COR-L47 (cell line): ENCODE measurements at regions not wholly inside any gene's neighbourhood (a gene's known extent, or its start where the extent isn't known, plus 50 kb on each side); places are given as distances from the start of the nearest gene placed in this dataset.
A peak's percentile ranks its signal among the peaks of the same experiment; 100 is the strongest.

Source experiments
- DNase-seq: peaks from one replicate; lab custom pipeline; 2025; lab: John Stamatoyannopoulos, UW

DNA sequence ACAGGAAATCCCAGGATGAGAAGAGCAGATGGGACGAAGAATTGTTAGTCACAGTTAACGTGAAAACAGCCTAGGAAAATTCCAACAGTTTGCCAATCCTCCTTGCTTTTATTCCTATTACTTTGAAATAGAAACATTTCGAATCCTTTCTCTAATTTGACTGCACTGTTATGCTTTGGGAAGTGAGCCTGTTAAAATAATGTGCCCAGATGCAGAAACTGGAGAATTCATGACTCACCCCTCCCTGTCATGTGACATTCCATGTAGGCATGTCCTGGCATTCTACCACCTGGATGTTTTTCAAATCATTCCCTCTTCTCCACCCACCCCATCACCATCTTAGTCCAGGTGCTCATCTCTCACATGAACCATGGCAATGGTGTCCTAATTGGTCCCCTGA, 107.3 kb downstream of the MINAR1 start:
- DNase-seq, result no peak

DNA sequence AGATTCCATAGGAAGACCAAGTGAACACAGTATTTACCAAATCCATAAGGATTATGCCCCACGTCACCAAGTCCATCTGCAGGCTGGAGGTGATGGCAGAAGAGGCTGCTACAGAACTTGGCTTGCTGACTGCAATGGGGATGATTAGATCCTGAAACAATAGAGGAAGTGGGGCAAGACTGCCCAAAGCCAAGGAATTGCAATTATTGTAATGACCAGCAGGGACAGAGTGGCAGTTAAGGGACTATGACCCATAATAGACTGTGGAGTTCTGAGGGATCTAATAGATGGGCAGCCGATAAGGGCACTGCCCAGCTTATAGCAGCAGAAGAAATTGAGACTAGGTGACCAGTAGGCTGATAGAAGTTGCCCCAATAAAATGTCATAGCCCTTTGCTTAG, 108.4 kb downstream of the MINAR1 start:
- DNase-seq, result no peak

DNA sequence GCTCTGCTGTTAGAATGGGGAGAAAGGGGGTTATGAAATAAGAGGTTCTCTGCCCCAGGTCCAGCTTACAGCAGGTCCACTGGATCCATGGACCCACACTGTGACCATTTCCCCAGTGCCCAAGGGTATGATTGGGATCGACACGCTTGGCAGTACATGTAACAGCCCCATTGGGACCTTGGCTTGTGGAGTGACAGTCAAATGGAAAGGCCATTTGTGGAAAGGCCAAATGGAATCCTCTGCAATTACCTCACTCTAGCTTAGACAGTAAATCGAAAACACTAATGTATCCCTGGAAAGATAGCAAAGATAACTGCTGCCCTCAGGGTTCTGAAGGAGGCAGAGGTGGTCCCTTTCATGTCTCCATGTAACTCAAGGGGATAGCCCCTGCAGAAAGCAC, 109.1 kb downstream of the MINAR1 start:
- DNase-seq, result no peak

DNA sequence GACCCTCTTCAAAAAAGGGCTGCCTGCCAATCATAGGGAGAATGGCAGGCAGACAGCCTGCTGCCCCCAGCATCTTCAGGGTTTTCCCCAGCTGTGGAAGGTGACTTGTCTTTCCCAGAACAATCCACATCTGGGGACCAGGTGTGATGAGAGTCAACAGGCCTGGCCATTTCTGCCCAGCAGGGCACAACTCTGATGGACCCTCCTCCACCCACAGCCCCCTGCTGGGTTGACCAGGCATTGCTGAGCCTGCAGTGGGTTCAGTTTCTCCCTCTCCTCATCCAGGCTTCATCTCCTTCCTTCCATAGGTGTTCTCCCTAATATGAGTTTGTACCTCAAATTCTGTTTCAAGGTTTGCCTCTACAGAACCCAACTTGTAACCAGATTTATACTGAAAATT, 111.0 kb downstream of the MINAR1 start:
- DNase-seq, result no peak

DNA sequence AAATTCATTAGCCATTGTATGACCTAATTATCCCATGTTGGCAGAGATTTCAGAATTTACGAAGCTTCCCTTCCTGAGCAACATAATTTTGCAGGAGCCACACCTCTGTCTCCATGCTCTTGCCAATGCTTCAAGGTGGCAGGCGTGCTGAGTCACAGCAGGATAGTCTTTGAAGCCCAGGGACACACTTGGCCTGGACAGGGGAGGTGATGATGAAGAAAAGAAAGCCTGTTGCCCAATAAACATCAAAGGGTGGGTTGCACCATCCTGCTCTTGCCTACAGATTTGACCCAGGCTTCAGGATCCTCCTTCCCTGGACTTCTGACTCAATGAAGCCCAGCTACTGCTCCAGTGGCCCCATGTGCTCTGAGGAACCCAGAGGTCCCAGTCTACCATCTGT, 117.1 kb downstream of the MINAR1 start:
- DNase-seq, result peak; percentile 20

DNA sequence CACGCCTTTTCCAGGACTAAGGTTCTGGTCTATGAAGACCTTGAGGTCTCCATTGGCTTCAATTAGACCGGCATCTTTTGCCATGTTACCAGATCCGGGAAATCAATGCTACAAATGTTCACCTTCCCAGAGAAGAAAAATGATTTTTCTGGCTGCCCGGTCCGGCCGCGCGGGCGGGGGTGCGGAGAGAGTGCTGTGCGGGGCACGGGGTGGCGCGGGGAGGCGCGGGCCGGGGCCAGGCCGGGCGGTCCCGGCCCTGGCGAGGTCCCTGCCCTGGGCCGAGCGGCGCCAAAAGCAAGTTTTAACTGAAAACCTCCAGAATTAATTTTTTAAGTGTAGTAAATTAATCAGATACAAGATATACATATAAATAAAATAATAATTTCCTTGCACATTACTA, 128.2 kb downstream of the MINAR1 start:
- DNase-seq, result no peak

DNA sequence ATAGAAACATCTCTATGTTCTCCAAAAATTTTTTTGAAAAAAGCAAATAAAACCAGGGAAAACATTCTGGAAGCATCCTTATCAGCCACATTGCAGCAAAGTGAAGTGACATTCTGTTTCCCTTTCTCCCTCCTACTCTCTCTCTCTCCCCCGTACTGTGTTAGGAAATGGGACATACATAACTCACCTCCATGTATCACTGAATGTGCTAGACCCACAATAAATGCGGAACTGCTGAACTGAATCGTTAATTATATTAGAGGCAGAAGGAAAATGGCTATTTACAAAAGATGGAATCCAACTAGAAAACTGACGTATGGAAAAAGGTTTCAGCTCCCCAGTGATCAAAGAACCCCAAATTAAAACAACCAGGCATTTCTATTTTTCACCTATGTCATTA, 129.8 kb downstream of the MINAR1 start:
- DNase-seq, result no peak

DNA sequence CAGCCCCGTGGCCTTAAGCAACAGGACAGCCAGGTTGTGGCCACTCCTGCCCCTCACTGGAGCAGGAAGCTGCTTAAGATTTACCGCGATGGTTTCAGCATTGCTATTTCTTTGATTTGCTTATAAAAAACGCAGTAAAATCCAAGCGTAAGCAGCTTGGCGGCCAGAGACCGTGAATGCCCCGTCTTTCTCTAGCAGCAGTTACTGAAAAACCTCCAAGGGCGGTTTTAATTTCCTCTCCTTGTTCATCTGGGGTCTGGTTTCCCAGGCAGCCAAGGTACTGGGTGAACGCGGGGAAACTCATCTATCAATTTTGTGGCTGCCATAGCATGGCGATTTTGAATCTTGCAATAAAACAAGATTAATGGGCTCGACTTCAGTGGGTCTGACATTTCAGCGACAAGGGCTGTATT, 130.3 kb downstream of the MINAR1 start:
- no peak for DNase-seq

DNA sequence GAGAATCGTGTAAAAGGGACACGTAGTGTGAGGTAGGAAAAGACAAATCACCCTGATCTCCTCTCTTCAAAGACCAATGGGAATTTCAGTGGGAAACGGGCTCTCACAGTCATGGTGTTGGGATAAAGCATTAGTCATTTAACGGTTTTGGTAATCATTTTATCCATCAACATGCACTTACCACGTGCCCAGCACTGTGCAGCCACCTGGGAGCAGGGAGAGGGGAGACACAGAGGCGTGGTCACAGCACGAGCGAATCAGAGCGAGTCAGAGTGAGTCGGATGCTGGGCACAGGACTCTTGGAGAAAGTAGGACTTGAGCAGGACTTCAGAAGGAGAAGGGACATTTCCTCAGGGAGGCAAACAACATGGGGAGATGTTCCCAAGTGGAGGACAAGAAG, 130.8 kb downstream of the MINAR1 start:
- no peak for DNase-seq

DNA sequence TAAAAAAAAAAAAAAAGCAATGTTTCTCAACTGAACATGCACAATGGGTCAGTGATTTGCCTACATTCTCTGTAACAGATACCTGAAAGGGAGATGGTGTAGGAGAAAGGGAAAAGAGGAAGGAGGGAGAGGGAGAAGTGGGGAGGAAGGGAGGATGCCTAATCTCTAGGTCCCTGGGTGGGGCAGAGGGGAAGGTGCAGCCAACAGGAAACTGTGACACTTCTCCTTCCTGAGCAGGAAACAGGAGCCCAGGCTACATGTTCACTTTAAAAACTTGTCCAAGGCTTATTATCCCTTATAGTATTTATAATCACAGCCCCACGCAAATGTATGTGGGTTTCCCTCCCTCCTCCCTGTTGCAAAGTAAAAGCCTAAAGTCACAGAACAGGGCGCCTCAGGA, 137.9 kb downstream of the MINAR1 start:
- no peak for DNase-seq

DNA sequence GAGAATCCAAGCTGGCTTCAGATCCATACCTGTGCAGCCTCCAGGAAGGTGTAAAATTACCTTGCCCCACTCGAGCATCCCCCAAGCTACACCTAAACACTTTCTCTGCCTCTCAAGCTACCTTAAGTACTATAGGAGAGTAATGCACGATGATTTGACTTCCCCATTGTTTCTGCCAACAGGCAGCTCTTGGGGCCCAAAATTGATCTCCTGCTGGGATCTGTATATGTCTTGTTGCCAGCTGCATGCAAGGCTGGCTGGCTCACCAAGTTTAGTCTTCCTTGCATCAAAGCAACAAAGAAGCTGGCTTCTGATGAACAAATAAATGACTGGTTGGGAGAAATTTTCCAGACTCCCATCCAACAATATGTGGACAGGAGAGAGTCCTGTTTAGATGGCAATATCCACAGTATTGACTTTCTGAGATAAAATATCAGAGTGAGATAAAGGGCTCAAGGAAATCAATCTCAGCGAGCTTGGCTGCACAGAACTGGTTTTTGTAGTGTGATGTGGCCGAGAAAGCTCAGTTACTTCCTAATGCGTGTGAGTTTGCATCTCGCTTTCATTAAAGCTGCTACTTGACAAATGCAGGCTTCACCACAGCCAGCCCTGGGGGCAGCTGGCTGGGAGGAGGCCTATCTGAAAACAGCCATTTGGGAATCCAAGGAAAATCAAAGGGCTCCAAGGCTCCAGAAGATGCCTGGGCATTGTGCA, 140.7 kb downstream of the MINAR1 start:
- peak; percentile 31 for DNase-seq

DNA sequence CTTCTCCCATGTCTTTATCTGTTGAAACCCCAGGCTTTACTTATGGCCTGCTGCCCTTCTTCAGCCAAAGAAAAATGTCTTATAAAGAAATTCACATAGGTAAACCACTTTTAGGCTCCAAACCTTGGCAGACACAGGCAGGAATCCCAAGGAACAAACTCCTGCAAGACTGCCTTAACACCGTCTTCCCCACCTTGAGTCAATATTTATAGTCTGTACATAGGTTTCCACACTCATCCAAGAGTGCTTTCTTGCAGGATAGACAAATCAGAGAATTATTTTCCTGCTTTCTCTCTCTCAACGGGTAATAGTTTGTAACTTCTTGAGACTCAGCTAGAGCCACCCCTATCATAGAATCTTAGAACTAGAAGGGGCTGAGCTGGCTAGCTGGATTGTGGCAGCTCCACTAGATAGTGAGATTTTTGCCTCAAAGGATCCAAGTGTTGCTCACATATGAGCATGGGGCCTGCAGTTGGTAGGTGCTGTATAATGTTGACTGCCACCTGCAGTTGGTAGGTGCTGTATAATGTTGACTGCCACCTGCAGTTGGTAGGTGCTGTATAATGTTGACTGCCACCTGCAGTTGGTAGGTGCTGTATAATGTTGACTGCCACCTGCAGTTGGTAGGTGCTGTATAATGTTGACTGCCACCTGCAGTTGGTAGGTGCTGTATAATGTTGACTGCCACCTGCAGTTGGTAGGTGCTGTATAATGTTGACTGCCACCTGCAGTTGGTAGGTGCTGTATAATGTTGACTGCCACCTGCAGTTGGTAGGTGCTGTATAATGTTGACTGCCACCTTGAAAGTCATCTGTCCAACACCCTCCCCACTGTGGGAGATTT, 142.5 kb downstream of the MINAR1 start:
- peak; percentile 4 for DNase-seq

DNA sequence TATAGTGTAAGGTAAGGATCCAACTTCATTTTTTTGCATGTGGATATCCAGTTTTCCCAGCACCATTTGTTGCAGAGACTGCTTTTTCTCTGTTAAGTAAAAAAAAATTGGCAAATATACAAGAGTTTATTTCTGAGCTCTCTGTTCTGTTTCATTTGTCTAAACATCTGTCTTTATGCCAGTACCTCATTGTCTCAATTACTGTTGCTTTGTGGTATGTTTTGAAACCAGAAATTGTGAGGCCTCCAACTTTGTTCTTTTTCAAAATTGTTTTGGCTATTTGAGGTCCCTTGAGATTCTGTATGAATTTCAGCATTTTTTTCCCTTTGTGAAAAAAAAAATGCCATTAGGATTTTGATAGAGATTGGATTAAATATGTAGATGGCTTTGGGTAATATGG, 150.5 kb downstream of the MINAR1 start:
- DNase-seq, result no peak

DNA sequence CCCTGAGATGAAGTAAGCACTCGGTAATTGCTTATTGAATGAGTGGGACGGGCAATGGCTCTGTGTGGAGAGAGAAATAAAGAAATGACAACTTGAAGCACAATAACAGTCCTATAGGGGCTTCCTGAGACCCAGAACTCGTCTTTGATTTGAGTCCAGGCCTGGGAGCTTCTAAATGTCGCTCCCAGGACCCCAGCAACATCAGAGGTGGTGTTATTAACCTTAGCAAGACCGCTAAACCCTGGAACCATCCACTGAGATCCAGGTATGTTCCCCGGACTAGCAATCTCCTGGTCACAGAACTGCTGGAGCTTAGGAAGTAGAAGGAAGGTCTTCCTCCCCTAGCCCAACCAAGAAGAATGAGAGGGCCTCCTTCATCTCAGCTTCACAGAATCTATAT, 160.0 kb downstream of the MINAR1 start:
- DNase-seq, result no peak

DNA sequence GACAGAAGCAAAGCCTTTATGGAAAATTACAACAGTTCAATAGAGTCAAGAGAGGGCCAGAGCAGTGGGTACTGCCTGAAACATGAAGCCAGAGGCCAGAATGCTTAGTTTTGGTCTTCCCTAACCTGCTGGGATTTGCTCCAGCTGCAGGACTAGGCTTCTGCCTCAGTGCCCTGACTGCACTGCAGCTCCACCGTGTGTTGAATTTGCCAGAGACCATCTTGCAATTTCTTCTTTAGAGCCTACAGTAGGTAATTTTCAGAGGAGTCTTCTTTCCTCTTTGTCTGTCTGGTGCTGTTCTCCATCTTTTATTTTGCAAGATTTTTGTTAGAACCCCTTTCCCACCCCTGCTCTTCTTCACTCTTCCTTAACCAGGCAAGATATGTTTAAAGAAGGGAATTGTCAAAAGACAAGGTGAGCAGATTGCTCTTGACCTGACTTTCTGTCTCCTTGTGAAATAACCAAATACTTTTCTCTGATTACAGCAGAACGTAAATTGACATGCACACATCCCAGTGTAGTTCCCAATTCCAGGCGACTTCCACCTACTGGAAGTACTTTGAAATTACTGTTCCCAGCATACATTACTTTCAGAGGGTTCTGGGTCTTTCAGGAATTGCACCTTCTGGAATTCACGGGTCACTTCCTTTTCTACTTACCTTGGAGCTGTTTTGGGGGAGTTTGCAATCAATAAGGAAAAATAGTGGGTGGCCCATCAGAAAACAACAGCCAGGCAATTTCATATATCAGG, 161.2 kb downstream of the MINAR1 start:
- no peak for DNase-seq

DNA sequence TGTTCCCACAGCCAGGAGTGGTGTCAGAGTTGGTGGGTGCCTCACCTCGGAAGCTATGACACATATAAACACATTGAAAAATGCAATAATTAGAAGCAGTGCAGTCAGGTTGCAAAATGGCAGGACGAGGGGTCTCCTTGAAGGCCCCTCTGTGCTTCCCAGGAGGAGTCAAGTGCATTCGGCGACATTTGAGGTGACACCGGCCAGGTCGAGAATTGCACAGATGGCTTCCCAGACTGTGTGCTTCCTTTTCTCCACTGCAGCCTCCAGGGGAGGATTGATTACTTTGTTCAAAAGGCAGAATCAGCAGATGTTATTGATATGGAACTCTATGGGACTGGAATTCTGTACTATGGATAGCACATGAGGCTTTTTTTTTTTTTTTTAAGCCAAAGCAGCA, 163.2 kb downstream of the MINAR1 start:
- DNase-seq, result no peak

DNA sequence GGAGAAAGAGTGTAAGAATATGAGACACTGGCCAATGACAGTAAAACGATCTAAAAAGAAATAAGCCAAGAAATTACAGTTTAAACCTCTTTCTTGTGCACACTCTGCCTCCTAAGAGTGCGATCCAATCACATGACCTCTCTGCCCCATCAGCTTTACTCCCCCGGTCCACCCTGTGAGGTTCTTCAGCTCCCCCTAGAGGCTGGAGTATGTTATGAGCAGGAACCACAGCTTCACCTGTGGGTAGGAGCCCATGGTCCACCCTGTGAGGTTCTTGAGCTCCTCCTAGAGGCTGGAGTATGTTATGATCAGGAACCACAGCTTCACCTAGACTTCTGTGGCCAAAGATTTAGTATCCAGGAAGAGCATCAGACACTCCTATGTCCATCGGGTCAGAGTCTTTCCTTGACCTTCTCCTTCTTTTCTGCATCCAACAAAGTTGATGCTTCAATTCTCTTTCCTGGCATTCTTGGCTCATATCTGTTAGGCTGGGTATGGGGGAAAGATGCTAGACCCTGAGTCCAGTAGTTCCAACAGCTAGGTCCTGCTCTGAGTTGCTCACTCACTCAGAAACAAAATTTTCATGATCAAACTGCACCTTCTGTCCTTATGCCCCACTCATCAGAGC, 164.0 kb downstream of the MINAR1 start:
- peak; percentile 90 for DNase-seq

DNA sequence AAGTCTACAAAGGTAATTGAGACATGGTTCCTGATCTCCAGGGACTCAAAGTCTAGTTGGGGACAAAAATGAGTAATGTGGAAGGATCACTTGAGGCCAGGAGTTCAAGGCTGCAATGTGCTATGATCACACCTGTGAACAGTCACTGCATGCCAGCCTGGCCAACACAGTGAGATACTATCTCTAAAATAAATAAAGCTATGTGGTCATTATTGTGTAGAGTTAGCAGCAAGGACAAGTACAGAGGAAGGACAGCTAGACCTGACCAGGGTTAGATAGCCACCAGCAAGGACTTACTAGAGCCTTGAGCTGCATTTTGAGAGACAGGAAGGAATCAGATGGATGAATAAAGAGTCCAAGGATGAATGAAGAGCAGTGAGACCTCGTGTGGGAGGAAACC, 166.5 kb downstream of the MINAR1 start:
- DNase-seq, result no peak

DNA sequence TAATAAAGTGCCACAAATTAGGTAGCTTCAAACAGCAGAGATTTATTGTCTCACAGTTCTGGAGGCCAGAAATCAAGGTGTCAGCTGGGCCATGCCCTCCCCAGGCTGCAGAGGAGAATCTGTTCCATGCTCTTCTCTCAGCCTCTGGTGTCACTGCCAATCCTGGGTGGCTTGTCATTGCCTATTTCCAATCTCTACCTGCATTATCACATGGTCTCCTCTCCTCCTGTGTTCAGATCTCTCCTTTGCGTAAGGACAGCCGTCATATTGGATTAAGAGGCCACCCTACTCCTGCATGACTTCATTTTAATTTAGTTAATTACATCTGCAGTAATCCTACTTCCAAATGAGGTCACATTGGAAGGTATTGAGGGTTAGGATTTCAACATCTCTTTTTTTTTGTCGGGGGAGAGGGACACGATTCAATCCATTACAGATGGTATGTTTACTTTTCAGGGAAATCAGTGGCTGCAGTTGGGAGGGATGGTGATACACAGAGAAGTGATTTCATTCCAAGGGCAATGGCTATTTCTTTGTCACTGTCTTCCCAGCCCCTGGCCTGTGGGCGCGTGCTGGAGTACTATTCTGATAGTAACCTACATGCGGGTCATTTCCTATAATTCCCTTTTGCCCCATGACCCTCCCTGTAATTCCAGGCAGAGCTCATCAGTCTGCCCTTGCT, 169.4 kb downstream of the MINAR1 start:
- no peak for DNase-seq

DNA sequence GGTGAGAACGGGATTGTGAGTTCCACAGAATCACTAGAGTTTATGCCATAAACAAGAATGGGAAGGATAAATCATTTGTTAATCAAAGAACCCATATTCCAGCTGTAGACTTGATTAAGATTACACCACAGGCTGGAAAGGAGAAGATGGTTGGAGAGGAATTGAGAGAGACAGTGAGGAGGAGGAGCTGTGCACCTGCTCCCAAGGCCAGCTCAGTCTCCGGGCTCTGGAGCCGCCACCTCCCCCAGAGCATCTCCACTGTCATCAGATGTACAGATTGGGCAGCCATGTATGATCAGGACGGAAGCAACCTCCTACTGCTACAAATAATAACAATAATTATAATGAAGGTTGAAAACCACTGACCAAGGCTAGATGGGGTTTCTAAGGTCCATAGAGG, 170.0 kb downstream of the MINAR1 start:
- DNase-seq, result no peak

DNA sequence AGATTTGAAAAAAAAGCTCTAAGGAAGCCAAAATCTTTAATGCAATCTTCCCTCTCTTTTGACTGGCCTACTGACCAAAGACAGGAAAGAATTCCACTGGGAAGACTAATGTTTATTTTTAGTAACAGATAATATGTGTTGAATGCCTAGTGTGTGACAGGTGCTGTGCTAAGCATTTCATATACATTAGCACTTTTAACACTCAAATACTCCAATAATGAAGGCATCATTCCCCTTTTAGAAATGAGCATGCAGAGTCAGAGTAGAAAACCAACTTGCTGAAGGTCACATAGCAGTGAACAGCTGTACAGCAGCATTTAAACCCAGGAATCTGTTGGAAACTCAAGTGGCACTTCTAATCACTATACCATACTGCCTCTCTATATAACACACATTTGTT, 170.6 kb downstream of the MINAR1 start:
- DNase-seq, result no peak

DNA sequence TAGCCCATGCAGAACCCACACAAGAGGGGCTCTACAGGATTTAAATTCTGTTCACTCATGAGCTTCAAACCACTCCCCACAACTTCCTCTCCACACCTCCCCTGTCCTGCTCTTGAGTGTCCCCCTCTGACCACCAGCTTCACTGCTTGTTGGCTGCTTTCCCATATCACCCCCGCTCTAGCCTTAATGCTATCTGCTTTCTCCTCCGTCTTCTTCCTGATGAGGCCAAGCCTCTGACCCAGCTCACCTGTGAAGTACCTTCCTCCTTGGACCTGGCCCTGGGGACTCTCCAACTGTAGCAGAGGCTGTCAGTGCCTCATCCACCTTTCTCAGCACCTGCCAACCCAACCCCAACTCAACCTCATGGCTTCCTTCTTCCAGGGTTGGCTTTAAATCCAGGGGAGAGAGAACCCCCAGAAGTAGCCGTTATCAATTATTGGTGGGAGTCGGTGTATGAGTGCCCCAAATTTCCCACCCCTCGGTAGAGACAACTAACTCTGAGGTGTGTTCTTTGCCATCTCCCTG, 174.8 kb downstream of the MINAR1 start:
- no peak for DNase-seq
